Neural progenitor cell (in vitro differentiated cells): ENCODE measurements at regions not wholly inside any gene's neighbourhood (a gene's known extent, or its start where the extent isn't known, plus 50 kb on each side); places are given as distances from the start of the nearest gene placed in this dataset.

Source experiments
- EZH2 ChIP-seq: fragments of 200-600 bp; sonication (generic); IDR thresholded peaks from 2 replicates; pipeline ENCODE4 v1.6.1; 2017; ENCODE audit warnings: antibody characterized with exemption, mild to moderate bottlenecking, moderate library complexity
- EZH2phosphoT487 ChIP-seq: fragments of 200-600 bp; sonication (generic); IDR thresholded peaks from 2 replicates; pipeline ENCODE4 v1.6.1; 2017; ENCODE audit warnings: antibody characterized with exemption

- TF ChIP-seq EZH2phosphoT487, result no peak
- TF ChIP-seq EZH2, result no peak
These were observed 139.3 kb upstream of the HMCN1 start for GRCh38 chr1:185594786-185595410.
